Mucosa of stomach (tissue), 1 donor: ENCODE measurements at regions not wholly inside any gene's neighbourhood (a gene's known extent, or its start where the extent isn't known, plus 50 kb on each side); places are given as distances from the start of the nearest gene placed in this dataset.

Experiments used
- H3K27me3 ChIP-seq: one replicate; pipeline ENCODE4 v1.7.0; 2013; ENCODE audit warnings: mild to moderate bottlenecking, low read length; ENCODE audit not compliant: control insufficient read depth, insufficient read depth
- H3K36me3 ChIP-seq: one replicate; pipeline ENCODE4 v1.7.0; 2013; ENCODE audit warnings: low read length; ENCODE audit not compliant: control insufficient read depth, insufficient read depth
- H3K4me1 ChIP-seq: one replicate; pipeline ENCODE4 v1.7.0; 2013; ENCODE audit warnings: mild to moderate bottlenecking, low read length; ENCODE audit not compliant: control insufficient read depth, insufficient read depth
- H3K4me3 ChIP-seq: one replicate; pipeline ENCODE4 v1.7.0; 2013; ENCODE audit warnings: low read length
- H3K9ac ChIP-seq: one replicate; pipeline ENCODE4 v1.7.0; 2013; ENCODE audit warnings: mild to moderate bottlenecking, low read length, moderate library complexity
- H3K9me3 ChIP-seq: one replicate; pipeline ENCODE4 v1.7.0; 2013; ENCODE audit warnings: mild to moderate bottlenecking, low read length, moderate library complexity; ENCODE audit not compliant: control insufficient read depth
- donor health status: Pancreatic carcinoma.

DNA sequence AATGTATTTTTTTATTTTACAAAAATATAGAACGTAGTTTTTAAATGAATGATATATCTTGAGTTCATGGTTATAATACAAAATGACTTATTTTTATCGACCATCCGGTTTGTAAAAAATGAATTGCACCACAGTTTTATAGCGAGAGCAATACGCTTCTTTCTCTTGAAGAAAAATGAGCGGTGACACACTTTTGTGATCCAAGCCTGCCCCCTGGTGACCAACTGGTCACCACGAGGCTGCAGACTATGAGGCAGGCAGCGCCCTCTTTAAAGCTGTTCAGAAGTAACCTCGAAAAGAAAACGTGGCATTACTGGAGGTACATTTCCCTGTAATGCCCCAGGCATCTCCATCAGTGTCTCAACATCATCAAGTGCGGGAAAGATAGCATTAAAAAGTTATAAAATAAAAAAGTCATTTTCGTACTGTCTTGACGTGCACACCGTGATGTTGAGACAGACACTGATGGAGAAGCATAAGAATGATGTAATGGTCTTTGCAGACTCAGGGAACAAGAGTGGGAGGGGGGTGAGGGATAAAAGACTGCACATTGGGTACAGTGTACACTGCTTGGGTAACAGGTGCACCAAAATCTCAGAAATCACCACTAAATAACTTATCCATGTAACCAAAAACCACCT, 734.2 kb upstream of the ADAMTS5 start:
- H3K36me3 ChIP-seq: no peaks in the 10 kb centered on the region
- H3K4me3 ChIP-seq: no peak overlapping the region
- no peaks in the 10 kb centered on the region for H3K9me3 ChIP-seq
- H3K9ac ChIP-seq: no peak overlapping the region
- H3K4me1 ChIP-seq: no peaks in the 10 kb centered on the region
- H3K27me3 ChIP-seq: no peaks in the 10 kb centered on the region

DNA sequence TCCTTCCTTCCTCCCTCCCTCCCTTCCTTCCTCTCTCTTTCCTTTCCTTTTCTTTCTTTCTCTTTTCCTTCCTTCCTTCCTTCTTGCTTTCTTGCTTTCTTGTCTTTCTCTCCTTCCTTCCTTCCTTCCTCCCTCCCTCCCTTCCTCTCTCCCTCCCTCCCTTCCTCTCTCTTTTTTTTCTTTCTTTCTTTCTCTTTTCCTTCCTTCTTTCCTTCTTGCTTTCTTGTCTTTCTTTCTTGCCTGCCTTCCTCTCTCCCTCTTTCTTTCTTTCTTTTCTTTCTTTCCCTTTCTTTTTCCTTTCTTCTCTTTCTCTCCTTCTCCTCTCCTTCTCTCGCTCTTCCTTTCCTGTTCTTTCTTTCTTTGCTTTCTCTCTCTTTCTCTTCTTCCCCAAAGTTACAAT, 728.4 kb upstream of the ADAMTS5 start:
- no peaks in the 10 kb centered on the region for H3K36me3 ChIP-seq
- no peak overlapping the region for H3K9ac ChIP-seq
- no peaks in the 10 kb centered on the region for H3K27me3 ChIP-seq
- H3K9me3 ChIP-seq: no peaks in the 10 kb centered on the region
- no peak overlapping the region for H3K4me3 ChIP-seq
- no peaks in the 10 kb centered on the region for H3K4me1 ChIP-seq

DNA sequence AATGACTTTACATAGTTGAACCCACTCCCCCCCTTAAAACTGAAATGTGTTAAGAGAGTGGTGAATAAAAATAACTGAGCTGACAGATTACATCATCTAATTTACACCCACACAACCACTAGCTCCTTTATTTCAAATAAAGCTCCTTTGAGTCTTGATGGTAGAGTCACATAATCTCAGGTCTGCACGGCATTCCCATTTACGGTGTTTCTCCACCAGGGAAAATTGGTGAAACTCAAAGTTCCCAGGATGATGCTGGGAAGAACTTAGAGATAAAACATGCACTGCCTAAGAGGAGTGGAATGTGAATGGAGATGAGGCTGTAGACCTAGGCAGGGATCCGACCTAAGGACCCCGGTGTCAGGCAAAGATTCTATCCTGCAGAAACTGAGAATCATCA, 727.8 kb upstream of the ADAMTS5 start:
- Histone ChIP-seq H3K9me3 (no peaks in the 10 kb centered on the region), H3K4me1 (no peaks in the 10 kb centered on the region), H3K27me3 (no peaks in the 10 kb centered on the region), H3K36me3 (no peaks in the 10 kb centered on the region), H3K9ac (no peak overlapping the region), H3K4me3 (no peak overlapping the region)

DNA sequence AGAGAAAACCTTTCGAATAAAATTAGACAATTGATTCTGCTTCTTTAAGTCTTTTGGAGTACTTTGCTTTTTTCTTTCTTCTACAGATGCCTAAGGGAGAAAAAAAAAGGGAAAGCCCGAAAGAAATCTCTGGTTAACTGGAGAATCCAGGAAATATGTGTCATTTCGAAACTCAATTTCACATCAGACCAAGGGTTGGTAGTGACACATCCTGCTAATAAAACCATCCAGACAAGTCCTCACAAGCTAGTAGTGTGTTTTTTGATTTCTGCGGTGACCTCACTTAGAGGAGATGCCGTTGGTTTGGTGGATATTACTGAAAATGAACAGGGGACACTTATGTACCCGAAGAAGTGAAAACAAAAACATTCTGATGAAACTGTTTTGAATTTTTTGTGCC, 726.5 kb upstream of the ADAMTS5 start:
- Histone ChIP-seq H3K27me3 (no peaks in the 10 kb centered on the region), H3K9me3 (no peaks in the 10 kb centered on the region), H3K4me3 (no peak overlapping the region), H3K9ac (no peak overlapping the region), H3K4me1 (no peaks in the 10 kb centered on the region), H3K36me3 (no peaks in the 10 kb centered on the region)

DNA sequence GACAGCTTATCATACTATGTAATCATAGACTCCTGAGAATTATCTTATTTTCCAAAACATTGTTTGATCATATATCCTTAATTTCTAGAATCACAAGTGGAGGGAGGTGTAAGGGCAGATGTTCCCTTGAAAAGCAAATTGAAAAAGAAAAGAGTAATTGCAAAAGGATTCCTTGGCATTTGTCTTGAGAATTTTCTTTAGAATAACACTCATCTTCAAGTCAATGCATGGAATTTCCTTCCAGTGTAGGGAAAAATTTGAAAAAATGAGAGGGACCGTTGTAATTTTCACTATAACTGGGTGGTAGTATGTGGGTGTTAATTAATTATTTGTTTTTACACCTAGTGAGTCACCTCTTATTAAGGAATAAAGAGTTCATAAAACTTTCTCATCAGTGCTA, 724.6 kb upstream of the ADAMTS5 start:
- no peak overlapping the region for H3K4me3 ChIP-seq
- no peaks in the 10 kb centered on the region for H3K36me3 ChIP-seq
- no peak overlapping the region for H3K9ac ChIP-seq
- no peaks in the 10 kb centered on the region for H3K27me3 ChIP-seq
- H3K4me1 ChIP-seq: no peaks in the 10 kb centered on the region
- no peaks in the 10 kb centered on the region for H3K9me3 ChIP-seq

DNA sequence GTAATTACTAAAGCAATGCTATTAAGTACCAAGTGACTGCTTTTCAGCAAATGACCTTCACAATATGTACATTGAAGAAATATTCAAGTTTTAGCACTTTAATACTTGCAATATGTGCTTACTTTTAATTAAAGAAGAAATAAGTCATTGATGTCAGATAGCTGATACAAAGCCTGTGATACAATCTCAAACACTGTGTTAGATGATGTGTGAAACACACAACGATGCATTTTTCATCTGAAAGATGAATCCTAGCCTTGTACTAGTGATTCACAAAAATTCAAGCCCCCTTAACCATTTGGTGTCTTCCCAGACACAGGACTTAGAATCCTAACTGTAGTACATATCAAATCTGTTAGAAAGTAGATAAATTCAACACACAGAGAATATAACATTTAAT, 724.1 kb upstream of the ADAMTS5 start:
- H3K4me3 ChIP-seq: no peak overlapping the region
- no peaks in the 10 kb centered on the region for H3K4me1 ChIP-seq
- no peaks in the 10 kb centered on the region for H3K36me3 ChIP-seq
- H3K9ac ChIP-seq: no peak overlapping the region
- no peaks in the 10 kb centered on the region for H3K27me3 ChIP-seq
- no peaks in the 10 kb centered on the region for H3K9me3 ChIP-seq

DNA sequence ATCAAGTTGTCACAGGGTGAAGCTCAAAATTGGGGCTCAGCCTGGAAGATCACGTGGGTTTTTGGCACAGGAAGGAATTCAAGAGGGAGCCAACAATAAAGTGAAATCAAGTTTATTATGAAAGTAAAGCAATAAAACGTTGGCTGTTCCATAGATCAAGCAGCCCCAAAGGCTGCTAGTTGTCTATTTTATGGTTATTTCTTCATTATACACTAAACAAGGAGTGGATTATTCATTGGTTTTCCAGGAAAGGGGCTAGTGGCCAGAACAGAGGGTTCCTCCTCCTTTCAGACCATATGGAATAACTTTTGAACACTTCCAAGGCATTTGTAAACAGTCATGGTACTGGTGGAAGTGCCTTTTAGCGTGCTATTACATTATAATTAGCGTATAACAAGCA, 723.5 kb upstream of the ADAMTS5 start:
- Histone ChIP-seq H3K4me1 (no peaks in the 10 kb centered on the region), H3K36me3 (no peaks in the 10 kb centered on the region), H3K4me3 (no peak overlapping the region), H3K27me3 (no peaks in the 10 kb centered on the region), H3K9ac (no peak overlapping the region), H3K9me3 (no peaks in the 10 kb centered on the region)

DNA sequence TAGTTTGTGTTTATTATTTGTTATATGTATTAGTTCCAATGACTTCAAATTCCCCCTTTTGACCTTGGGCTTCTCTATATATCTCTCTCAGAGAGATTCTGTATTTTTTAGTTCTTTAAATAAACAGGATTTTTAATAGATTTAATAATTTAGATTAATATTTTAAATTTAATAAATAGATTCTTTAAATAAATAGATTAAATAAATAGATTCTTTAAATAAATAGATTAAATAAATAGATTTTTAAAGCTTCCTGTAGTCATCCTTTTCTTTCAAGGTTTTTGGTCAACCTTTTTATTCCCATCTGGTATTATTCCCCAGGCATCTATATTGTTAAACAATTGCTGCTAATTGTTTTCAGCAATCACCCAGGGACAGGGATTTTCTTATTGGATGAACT, 721.9 kb upstream of the ADAMTS5 start:
- Histone ChIP-seq H3K4me1 (no peaks in the 10 kb centered on the region), H3K27me3 (no peaks in the 10 kb centered on the region), H3K36me3 (no peaks in the 10 kb centered on the region), H3K9me3 (no peaks in the 10 kb centered on the region), H3K4me3 (no peak overlapping the region), H3K9ac (no peak overlapping the region)

DNA sequence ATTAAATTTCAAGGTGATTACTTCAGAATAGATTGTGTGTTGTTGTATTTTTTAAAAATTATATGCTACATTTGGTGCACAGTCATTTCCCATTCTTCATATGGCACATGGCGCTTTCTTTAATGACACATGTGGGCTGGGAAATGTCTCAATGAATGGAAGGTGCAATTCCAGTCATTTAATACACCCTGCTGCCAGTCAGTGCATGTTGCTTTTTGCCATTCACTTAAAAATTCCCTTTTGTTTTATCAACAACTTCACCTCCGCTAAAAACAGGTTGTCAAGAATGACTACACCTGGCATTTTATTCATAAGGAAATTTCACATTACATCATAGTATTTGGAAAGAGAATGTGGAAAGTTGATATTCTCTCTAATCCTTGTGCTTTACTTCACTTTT, 716.4 kb upstream of the ADAMTS5 start:
- Histone ChIP-seq H3K9ac (no peak overlapping the region), H3K9me3 (no peaks in the 10 kb centered on the region), H3K4me3 (no peak overlapping the region), H3K4me1 (no peaks in the 10 kb centered on the region), H3K36me3 (no peaks in the 10 kb centered on the region), H3K27me3 (no peaks in the 10 kb centered on the region)

DNA sequence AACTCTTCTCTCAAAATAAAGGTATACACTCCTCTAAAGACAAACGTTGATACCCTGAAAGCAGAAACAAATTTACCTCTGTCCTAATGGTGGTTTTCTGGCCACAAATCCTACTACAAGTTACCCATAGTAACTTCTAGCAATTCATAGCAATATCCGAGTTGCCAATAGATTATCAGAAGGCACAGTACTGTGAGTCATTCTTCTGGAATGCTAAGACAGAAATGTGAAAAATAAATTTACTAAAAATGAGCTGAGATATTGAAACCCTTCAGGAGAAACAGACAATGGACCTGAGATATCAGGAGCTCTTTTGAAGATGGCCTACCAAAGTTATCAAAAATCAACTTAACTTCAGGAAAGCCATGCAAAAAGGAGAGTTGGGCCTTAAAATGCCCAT, 715.0 kb upstream of the ADAMTS5 start:
- no peaks in the 10 kb centered on the region for H3K27me3 ChIP-seq
- no peaks in the 10 kb centered on the region for H3K36me3 ChIP-seq
- no peak overlapping the region for H3K9ac ChIP-seq

DNA sequence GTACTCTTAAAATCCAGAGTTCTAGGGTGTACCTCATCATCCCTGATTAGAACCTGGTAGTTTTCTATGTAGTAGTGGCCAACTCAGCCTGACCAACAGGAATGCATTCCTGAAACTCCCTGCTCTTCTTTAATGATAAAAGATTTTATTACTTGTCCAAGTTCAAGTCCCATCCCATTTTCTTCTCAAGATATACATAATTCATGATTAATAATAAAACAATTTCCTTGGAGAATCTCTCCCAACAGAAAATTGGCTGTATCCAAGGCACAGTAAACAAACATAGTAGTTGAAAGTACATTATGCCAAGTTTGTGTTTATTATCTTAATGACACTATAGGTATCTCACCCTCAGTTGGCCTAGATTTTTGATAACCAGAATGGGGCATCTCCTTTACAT, 714.1 kb upstream of the ADAMTS5 start:
- H3K9ac ChIP-seq: no peak overlapping the region
- H3K27me3 ChIP-seq: no peaks in the 10 kb centered on the region
- no peaks in the 10 kb centered on the region for H3K9me3 ChIP-seq
- H3K4me1 ChIP-seq: no peaks in the 10 kb centered on the region
- H3K4me3 ChIP-seq: no peak overlapping the region
- no peaks in the 10 kb centered on the region for H3K36me3 ChIP-seq

More for the DNA sequence above, 715.0 kb upstream of the ADAMTS5 start:
- Histone ChIP-seq H3K4me1 (no peaks in the 10 kb centered on the region), H3K4me3 (no peak overlapping the region), H3K9me3 (no peaks in the 10 kb centered on the region)

DNA sequence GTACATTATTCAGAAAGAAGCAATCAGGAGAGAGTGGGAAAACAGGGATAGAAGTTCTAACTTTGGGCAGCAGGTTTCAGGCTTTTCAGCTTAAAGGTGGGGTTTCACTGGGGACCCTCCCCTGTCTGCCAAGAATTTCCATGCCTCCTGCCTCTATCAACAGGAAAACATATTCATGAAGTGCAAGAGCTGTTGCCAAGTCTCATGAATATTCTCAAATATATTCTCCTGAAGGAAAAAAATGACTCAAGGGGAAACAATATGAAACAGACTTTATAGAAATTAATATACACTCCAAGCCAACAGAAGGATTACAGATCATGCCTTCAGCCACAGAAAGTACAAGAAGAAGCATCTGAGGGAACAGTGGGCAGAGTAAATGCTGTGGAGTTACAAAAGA, 713.3 kb upstream of the ADAMTS5 start:
- Histone ChIP-seq H3K9me3 (no peaks in the 10 kb centered on the region), H3K36me3 (no peaks in the 10 kb centered on the region), H3K4me3 (no peak overlapping the region), H3K27me3 (no peaks in the 10 kb centered on the region), H3K9ac (no peak overlapping the region), H3K4me1 (no peaks in the 10 kb centered on the region)

DNA sequence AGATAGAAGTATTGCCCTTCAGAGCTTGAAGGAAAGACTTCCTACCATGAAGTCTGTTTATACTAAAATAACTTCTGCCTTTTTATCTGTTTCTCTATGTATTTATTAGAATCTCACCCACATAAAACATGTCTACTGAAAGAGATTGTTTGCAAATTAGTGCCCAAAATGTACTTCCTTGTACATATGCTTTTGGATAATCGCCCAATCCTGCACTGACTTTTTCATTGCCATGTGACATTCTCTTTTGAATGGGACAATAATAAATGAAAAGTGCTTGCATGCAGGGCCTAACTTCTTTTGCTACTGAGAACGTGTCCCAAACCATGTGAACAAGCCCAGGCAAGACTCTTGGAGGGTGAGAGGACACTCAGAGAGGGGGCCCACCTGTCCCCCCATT, 711.6 kb upstream of the ADAMTS5 start:
- H3K9ac ChIP-seq: no peak overlapping the region
- H3K27me3 ChIP-seq: no peaks in the 10 kb centered on the region
- H3K4me3 ChIP-seq: no peak overlapping the region
- H3K4me1 ChIP-seq: no peaks in the 10 kb centered on the region
- H3K36me3 ChIP-seq: no peaks in the 10 kb centered on the region
- no peaks in the 10 kb centered on the region for H3K9me3 ChIP-seq
